ENCODE measurements at regions not wholly inside any gene's neighbourhood (a gene's known extent, or its start where the extent isn't known, plus 50 kb on each side); places are given as distances from the start of the nearest gene placed in this dataset.
"Not testable (repeated sequence)": the region's sequence is repeated elsewhere in the genome, so short reads cannot be mapped to it uniquely, and the experiment has no call there.

DNA sequence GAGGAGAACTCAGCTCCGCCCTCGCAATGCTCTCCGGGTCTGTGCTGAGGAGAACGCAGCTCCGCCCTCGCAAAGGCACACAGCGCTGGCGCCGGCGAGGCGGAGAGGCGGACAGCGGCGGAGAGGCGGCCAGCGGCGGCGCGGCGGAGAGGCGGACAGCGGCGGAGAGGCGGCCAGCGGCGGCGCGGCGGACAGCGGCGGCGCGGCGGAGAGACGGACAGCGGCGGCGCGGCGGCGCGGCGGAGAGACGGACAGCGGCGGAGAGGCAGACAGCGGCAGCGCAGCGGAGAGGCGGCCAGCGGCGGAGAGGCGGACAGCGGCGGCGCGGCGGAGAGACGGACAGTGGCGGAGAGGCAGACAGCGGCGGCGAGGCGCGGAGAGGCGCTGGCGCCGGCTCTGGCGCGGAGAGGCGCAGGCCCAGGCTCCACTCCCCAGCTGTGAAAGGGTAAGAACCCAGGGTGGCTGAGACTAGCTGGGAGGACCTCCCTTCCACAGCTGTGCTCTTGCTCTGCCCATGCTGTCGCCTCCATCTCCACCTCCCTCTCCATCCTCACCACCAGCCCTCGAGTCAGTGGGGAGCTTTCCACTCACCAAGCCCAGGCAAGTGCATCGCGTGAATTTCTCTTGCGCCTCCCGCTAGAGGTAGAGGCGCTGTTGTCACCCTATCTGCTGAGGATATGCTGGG lies 2879.9 kb downstream of the RPIA start:
- not testable (repeated sequence) for H3K27me3 Mint-ChIP-seq; H3K27ac Mint-ChIP-seq; H3K4me1 Mint-ChIP-seq (ENCODE audit: low read depth); H3K4me3 Mint-ChIP-seq; H3K9me3 Mint-ChIP-seq (ENCODE audit: low read depth); H3K36me3 Mint-ChIP-seq

DNA sequence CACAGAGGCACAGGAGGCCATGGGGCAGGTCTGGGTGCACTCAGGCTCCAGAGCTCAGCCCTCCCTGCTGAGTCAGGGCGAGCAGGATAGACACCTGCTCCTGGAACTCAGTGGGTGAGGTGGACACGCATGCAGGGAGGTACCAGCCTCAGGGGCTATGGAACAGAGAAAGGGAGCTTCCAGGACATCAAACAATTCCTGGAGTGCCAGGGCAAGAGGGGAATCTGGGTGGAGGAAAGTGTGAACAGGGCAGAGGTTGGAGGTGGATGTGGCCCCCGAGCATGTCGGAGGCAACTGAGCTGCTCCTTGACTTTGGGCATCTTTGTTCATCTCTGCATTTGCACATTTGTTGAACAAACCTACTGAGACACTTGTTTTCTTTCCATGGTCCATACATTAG lies 2881.5 kb downstream of the RPIA start:
- not testable (repeated sequence) for H3K27me3 Mint-ChIP-seq; H3K36me3 Mint-ChIP-seq; H3K27ac Mint-ChIP-seq; H3K4me3 Mint-ChIP-seq; H3K9me3 Mint-ChIP-seq (ENCODE audit: low read depth); H3K4me1 Mint-ChIP-seq (ENCODE audit: low read depth)

- H3K36me3 Mint-ChIP-seq; H3K27me3 Mint-ChIP-seq; H3K27ac Mint-ChIP-seq; H3K9me3 Mint-ChIP-seq (ENCODE audit: low read depth); H3K4me3 Mint-ChIP-seq; H3K4me1 Mint-ChIP-seq (ENCODE audit: low read depth): not testable (repeated sequence)
These were observed 2882.3 kb downstream of the RPIA start for GRCh38 chr2:91573755-91574154.

GRCh38 chr2:91574255-91574654 lies 2882.8 kb downstream of the RPIA start:
- H3K9me3 Mint-ChIP-seq (ENCODE audit: low read depth); H3K36me3 Mint-ChIP-seq; H3K4me1 Mint-ChIP-seq (ENCODE audit: low read depth); H3K4me3 Mint-ChIP-seq; H3K27ac Mint-ChIP-seq; H3K27me3 Mint-ChIP-seq: not testable (repeated sequence)

DNA sequence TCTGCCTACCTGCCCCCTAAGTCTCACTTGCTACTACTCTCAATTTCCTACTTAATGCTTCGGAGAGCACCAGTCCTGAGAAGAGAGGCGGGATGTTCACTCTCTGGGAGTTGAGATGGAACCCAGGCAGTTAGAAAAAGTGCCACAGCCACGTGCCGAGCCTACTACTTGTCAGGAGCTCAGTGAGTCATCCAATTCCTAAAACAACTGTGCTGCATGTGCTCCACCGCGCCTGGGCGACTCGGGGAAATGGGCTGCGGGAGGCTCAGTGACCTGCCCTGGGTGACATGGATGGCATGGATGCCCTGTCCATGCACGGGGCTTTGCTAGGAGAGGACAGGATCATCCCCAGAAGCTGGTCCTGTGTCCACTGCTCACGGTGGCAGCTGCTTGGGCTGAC lies 2884.2 kb downstream of the RPIA start:
- not testable (repeated sequence) for H3K36me3 Mint-ChIP-seq; H3K9me3 Mint-ChIP-seq (ENCODE audit: low read depth); H3K27me3 Mint-ChIP-seq; H3K4me3 Mint-ChIP-seq; H3K4me1 Mint-ChIP-seq (ENCODE audit: low read depth); H3K27ac Mint-ChIP-seq

- not testable (repeated sequence) for H3K4me1 Mint-ChIP-seq (ENCODE audit: low read depth); H3K27ac Mint-ChIP-seq; H3K36me3 Mint-ChIP-seq; H3K4me3 Mint-ChIP-seq; H3K27me3 Mint-ChIP-seq; H3K9me3 Mint-ChIP-seq (ENCODE audit: low read depth)
These were observed 2885.9 kb downstream of the RPIA start for GRCh38 chr2:91577406-91577805.

- not testable (repeated sequence) for H3K36me3 Mint-ChIP-seq; H3K9me3 Mint-ChIP-seq (ENCODE audit: low read depth); H3K27me3 Mint-ChIP-seq; H3K4me3 Mint-ChIP-seq; H3K4me1 Mint-ChIP-seq (ENCODE audit: low read depth); H3K27ac Mint-ChIP-seq
These were observed 2887.2 kb downstream of the RPIA start for GRCh38 chr2:91578678-91579077.

GRCh38 chr2:91579555-91579954 lies 2888.1 kb downstream of the RPIA start:
- H3K27me3 Mint-ChIP-seq; H3K4me3 Mint-ChIP-seq; H3K27ac Mint-ChIP-seq; H3K9me3 Mint-ChIP-seq (ENCODE audit: low read depth); H3K4me1 Mint-ChIP-seq (ENCODE audit: low read depth); H3K36me3 Mint-ChIP-seq: not testable (repeated sequence)

DNA sequence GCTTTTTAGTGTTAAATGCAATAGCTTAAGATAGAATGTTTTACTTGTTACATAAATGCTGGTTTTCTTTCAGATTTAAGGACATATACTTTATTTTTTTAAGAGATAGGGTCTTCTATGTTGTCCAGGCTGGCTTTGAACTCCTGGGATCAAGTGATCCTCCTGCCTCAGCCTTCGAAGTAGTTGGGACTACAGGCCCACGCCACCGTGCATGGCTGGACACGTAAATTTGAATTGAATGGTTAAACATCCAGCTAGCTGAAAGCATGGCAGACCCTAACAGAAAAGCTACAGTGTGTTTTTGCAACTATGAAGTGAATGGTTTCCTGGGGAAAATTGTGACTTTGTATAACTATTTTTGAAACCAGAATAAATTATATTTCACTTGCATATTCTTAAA lies 2888.6 kb downstream of the RPIA start:
- H3K9me3 Mint-ChIP-seq (ENCODE audit: low read depth); H3K36me3 Mint-ChIP-seq; H3K4me1 Mint-ChIP-seq (ENCODE audit: low read depth); H3K4me3 Mint-ChIP-seq; H3K27me3 Mint-ChIP-seq; H3K27ac Mint-ChIP-seq: not testable (repeated sequence)

GRCh38 chr2:91587098-91587497 lies 2895.6 kb downstream of the RPIA start:
- H3K27me3 Mint-ChIP-seq; H3K36me3 Mint-ChIP-seq; H3K9me3 Mint-ChIP-seq (ENCODE audit: low read depth); H3K27ac Mint-ChIP-seq; H3K4me1 Mint-ChIP-seq (ENCODE audit: low read depth); H3K4me3 Mint-ChIP-seq: not testable (repeated sequence)

GRCh38 chr2:91587908-91588535 lies 2896.5 kb downstream of the RPIA start:
- not testable (repeated sequence) for H3K36me3 Mint-ChIP-seq; H3K27ac Mint-ChIP-seq; H3K4me1 Mint-ChIP-seq (ENCODE audit: low read depth); H3K27me3 Mint-ChIP-seq; H3K9me3 Mint-ChIP-seq (ENCODE audit: low read depth); H3K4me3 Mint-ChIP-seq

DNA sequence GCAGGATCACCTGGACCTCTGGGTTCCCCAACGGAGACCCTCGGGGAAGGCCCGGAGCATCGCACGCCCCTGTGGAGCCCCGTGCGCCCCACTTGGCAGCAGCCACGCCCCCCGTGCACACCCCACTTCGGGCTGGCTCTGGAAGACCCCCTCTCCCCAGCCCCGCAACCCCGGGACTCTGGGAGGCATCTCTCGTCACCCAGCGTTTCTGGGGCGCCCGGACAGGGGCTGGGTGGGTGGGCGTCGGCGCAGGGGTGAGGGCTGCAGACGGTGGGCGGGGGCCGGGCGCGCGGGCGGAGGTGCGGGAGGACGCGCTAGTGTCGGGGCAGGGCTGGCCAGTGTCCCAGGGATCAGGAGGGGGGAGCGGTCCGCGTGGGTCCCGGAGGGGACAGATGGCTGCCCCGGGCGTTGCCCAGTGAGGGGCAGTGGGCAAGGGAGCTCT lies 2897.3 kb downstream of the RPIA start:
- not testable (repeated sequence) for H3K9me3 Mint-ChIP-seq (ENCODE audit: low read depth); H3K27ac Mint-ChIP-seq; H3K4me3 Mint-ChIP-seq; H3K27me3 Mint-ChIP-seq; H3K4me1 Mint-ChIP-seq (ENCODE audit: low read depth); H3K36me3 Mint-ChIP-seq

DNA sequence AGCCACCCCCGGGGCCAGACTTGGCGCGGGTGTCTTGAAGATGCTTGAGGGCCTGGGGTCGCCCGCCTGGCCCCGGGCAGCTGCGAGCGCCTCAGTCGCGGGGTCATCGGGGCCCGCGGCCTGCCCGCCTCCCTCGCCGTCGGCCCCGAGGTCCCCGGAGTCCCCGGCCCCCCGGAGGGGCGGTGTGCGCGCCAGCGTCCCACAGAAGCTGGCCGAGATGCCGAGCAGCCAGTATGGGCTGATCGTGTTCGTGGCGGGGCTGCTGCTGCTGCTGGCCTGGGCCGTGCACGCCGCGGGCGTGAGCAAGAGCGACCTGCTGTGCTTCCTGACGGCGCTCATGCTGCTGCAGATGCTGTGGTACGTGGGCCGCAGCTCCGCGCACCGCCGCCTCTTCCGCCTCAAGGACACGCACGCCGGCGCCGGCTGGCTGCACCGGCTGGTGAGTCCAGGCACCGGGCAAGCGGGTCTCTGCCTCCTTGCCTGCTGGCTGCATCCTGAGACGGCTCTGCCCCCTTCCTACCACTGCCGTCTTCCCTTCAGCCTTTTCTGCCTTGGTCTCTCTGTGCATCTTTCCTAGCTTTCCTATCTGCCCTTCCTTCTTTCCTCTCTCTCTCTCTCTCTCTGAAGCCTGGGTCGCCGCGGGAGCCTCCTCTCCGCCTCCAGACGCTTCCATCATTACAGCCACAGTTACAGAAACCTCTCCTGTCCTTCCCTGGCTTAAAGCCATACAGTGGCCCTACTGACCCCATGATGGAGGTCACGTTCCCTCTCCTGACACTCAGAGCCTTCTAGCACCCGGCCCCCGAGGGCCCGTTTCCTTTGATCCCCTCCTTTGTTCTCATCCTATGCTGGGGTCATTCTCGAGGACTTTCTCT lies 2898.2 kb downstream of the RPIA start:
- not testable (repeated sequence) for H3K27ac Mint-ChIP-seq; H3K27me3 Mint-ChIP-seq; H3K36me3 Mint-ChIP-seq; H3K4me1 Mint-ChIP-seq (ENCODE audit: low read depth); H3K4me3 Mint-ChIP-seq; H3K9me3 Mint-ChIP-seq (ENCODE audit: low read depth)

- not testable (repeated sequence) for H3K27ac Mint-ChIP-seq; H3K4me1 Mint-ChIP-seq (ENCODE audit: low read depth); H3K36me3 Mint-ChIP-seq; H3K27me3 Mint-ChIP-seq; H3K9me3 Mint-ChIP-seq (ENCODE audit: low read depth); H3K4me3 Mint-ChIP-seq
These were observed 2898.9 kb downstream of the RPIA start for GRCh38 chr2:91590381-91590780.

DNA sequence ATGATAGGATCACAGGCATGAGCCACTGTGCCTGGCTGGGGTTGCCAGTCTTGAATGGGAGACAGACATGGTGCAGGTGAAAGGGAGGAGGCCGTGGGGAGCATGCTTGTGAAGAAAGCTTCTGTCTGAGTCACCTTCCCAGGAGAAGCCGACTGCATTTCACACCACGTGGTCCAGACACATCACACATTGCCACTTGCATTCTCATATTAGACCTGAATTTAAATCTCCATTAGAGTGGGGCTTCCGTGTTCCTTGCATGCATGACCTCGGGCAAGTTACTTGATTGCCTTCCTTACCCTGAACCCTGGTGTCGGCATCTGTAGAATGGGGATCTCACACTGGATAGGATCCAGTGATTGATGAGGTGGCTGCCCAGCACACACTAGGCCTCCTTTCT lies 2899.6 kb downstream of the RPIA start:
- not testable (repeated sequence) for H3K4me1 Mint-ChIP-seq (ENCODE audit: low read depth); H3K4me3 Mint-ChIP-seq; H3K9me3 Mint-ChIP-seq (ENCODE audit: low read depth); H3K27me3 Mint-ChIP-seq; H3K36me3 Mint-ChIP-seq; H3K27ac Mint-ChIP-seq

DNA sequence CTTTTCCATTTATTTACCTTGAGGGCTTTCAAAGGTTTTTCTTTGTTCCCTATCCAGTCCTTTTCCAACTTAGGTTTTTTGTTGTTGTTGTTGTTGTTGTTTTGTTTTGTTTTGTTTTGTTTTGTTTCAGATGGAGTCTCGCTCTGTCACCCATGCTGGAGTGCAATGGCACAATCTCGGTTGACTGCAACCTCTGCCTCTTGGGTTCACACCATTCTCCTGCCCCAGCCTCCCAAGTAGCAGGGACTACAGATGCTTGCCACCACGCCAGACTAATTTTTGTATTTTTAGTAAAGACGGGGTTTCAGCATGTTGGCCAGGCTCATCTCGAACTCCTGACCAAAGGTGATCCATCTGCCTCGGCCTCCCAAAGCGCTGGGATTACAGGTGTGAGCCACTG lies 2906.0 kb downstream of the RPIA start:
- not testable (repeated sequence) for H3K9me3 Mint-ChIP-seq (ENCODE audit: low read depth); H3K27ac Mint-ChIP-seq; H3K27me3 Mint-ChIP-seq; H3K4me1 Mint-ChIP-seq (ENCODE audit: low read depth); H3K4me3 Mint-ChIP-seq; H3K36me3 Mint-ChIP-seq
